ENCODE measurements at regions not wholly inside any gene's neighbourhood (a gene's known extent, or its start where the extent isn't known, plus 50 kb on each side); places are given as distances from the start of the nearest gene placed in this dataset.
"Not testable (repeated sequence)": the region's sequence is repeated elsewhere in the genome, so short reads cannot be mapped to it uniquely, and the experiment has no call there.

DNA sequence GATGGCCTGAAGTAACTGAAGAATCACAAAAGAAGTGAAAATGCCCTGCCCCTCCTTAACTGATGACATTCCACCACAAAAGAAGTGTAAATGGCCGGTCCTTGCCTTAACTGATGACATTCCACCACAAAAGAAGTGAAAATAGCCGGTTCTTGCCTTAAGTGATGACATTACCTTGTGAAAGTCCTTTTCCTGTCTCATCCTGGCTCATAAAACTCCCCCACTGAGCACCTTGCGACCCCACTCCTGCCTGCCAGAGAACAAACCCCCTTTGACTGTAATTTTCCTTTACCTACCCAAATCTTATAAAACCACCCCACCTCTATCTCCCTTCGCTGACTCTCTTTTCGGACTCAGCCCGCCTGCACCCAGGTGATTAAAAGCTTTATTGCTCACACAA is 262.0 kb upstream of the MTMR8 start:
- BruUV-seq (replicated peaks); in situ Hi-C loops (cut with MboI); H3K27ac ChIP-seq (ENCODE audit: control insufficient read depth, insufficient read depth); H3K9ac ChIP-seq (ENCODE audit: control insufficient read depth, insufficient read depth, low read length); H3K27me3 ChIP-seq (replicated peaks in 1 of 2; ENCODE audit: control insufficient read depth in 2 of 2, insufficient read depth in 2 of 2, low read length in 1 of 2); H3K4me3 ChIP-seq; SMC1A ChIA-PET (ENCODE audit: uncharacterized antibody, unreplicated experiment); H3K36me3 ChIP-seq (ENCODE audit: control insufficient read depth in 2 of 2, insufficient read depth in 2 of 2, low read length in 1 of 2); H3K4me1 ChIP-seq (ENCODE audit: control insufficient read depth, insufficient read depth, low read length); ATAC-seq; CTCF ChIA-PET; intact Hi-C loops (cut with micrococcal nuclease; ENCODE audit: unreplicated experiment); DNase-seq (ENCODE audit: low read depth, low spot score); H3K9me3 ChIP-seq (replicated peaks; ENCODE audit: control insufficient read depth, insufficient read depth, low read length); FAIRE-seq; H3K4me2 ChIP-seq (ENCODE audit: control insufficient read depth, insufficient read depth); H2AFZ ChIP-seq (ENCODE audit: control insufficient read depth, low read depth, low read length); H4K20me1 ChIP-seq (ENCODE audit: control insufficient read depth, insufficient read depth); RAD21 ChIA-PET (ENCODE audit: unreplicated experiment); POLR2A ChIA-PET; H3K79me2 ChIP-seq (ENCODE audit: control insufficient read depth, insufficient read depth, low read length): not testable (repeated sequence)
- 36% methylated on average over 6 of the region's 6 CpGs for WGBS (ENCODE audit: insufficient coverage, insufficient replicate concordance, low lambda C conversion rate, missing lambda C conversion rate)

DNA sequence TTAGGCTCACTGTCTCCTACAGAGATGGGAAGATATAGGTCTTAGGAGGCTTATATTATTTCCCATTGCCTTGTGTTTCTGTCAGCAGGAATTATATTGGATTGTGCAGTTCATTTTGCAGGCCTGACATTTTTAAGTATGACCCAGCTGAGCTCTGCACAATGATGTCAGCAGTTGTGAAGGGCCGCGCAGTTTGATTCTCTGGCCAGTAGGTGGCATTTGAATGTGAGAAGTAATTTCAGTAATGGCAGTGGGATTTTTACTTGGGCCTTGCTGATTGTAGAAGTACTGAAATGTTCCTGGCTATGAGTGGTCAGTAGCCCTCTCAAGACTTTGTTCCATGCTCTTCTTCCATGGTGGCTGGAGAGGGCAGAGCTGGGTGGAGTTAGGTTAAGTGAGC is 247.2 kb upstream of the MTMR8 start:
- TF ChIP-seq, protein P1, sequence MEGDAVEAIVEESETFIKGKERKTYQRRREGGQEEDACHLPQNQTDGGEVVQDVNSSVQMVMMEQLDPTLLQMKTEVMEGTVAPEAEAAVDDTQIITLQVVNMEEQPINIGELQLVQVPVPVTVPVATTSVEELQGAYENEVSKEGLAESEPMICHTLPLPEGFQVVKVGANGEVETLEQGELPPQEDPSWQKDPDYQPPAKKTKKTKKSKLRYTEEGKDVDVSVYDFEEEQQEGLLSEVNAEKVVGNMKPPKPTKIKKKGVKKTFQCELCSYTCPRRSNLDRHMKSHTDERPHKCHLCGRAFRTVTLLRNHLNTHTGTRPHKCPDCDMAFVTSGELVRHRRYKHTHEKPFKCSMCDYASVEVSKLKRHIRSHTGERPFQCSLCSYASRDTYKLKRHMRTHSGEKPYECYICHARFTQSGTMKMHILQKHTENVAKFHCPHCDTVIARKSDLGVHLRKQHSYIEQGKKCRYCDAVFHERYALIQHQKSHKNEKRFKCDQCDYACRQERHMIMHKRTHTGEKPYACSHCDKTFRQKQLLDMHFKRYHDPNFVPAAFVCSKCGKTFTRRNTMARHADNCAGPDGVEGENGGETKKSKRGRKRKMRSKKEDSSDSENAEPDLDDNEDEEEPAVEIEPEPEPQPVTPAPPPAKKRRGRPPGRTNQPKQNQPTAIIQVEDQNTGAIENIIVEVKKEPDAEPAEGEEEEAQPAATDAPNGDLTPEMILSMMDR (IDR thresholded peaks at IDR 0.05 in 2 of 3, conservative IDR thresholded peaks at IDR 0.05 in 1 of 3; ENCODE audit: control insufficient read depth in 2 of 3, extremely low read depth in 1 of 3, insufficient read depth in 1 of 3, low read depth in 3 of 3, low read length in 3 of 3) = peak in 2 of 3 experiments; percentile 18 to 24; a peak in 2 of 6 replicates
- TF ChIP-seq, protein P2, sequence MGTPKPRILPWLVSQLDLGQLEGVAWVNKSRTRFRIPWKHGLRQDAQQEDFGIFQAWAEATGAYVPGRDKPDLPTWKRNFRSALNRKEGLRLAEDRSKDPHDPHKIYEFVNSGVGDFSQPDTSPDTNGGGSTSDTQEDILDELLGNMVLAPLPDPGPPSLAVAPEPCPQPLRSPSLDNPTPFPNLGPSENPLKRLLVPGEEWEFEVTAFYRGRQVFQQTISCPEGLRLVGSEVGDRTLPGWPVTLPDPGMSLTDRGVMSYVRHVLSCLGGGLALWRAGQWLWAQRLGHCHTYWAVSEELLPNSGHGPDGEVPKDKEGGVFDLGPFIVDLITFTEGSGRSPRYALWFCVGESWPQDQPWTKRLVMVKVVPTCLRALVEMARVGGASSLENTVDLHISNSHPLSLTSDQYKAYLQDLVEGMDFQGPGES (IDR thresholded peaks at IDR 0.05) = no peak
- H4K20me1 ChIP-seq (ENCODE audit: control insufficient read depth, insufficient read depth) = no peaks in the 10 kb centered on the region
- WGBS (ENCODE audit: insufficient coverage, insufficient replicate concordance, low lambda C conversion rate, missing lambda C conversion rate) = 0% methylated on average over 2 of the region's 2 CpGs
- BruUV-seq (replicated peaks) = no TSS peak
- H3K4me2 ChIP-seq (ENCODE audit: control insufficient read depth, insufficient read depth) = no peak overlapping the region
- no peak for FAIRE-seq
- no peaks in the 10 kb centered on the region for H3K36me3 ChIP-seq (ENCODE audit: control insufficient read depth in 2 of 2, insufficient read depth in 2 of 2, low read length in 1 of 2)
- H3K27me3 ChIP-seq (replicated peaks in 1 of 2; ENCODE audit: control insufficient read depth in 2 of 2, insufficient read depth in 2 of 2, low read length in 1 of 2) = no peaks in the 10 kb centered on the region
- ATAC-seq = no peak
- DNase-seq (ENCODE audit: low read depth, low spot score) = no peak
- no peaks in the 10 kb centered on the region for H3K4me1 ChIP-seq (ENCODE audit: control insufficient read depth, insufficient read depth, low read length)
- intact Hi-C loops (cut with micrococcal nuclease; ENCODE audit: unreplicated experiment) (no loop called here), in situ Hi-C loops (cut with MboI) (no loop called here)
- no peak overlapping the region for H3K9ac ChIP-seq (ENCODE audit: control insufficient read depth, insufficient read depth, low read length)
- ChIA-PET RAD21 (ENCODE audit: unreplicated experiment) (no interaction called here), SMC1A (ENCODE audit: uncharacterized antibody, unreplicated experiment) (no interaction called here), CTCF (interaction anchor here (0.5 kb wide), 1 partner anchor 19 kb away, joined by 4 read pairs; no protein-coding TSS in a partner anchor), POLR2A (no interaction called here)
- no peaks in the 10 kb centered on the region for H3K9me3 ChIP-seq (replicated peaks; ENCODE audit: control insufficient read depth, insufficient read depth, low read length)
- H3K79me2 ChIP-seq (ENCODE audit: control insufficient read depth, insufficient read depth, low read length) = no peaks in the 10 kb centered on the region
- H3K4me3 ChIP-seq = no peak overlapping the region
- no peak overlapping the region for H3K27ac ChIP-seq (ENCODE audit: control insufficient read depth, insufficient read depth)
- no peak overlapping the region for H2AFZ ChIP-seq (ENCODE audit: control insufficient read depth, low read depth, low read length)
